Omental fat pad (tissue), 3 donors: ENCODE measurements at regions not wholly inside any gene's neighbourhood (a gene's known extent, or its start where the extent isn't known, plus 50 kb on each side); places are given as distances from the start of the nearest gene placed in this dataset.

ENCODE experiments used
- ATAC-seq: fragments of 150-250 bp; one replicate; pipeline ENCODE4 v1.9.1; 2016; ENCODE audit warnings: mild to moderate bottlenecking, moderate library complexity; ENCODE audit not compliant: low FRiP score
- DNase-seq: peaks from one replicate; pipeline ENCODE4 v3.0.0-alpha.2; 2019; ENCODE audit warnings: low spot score
- CTCF ChIP-seq, 3 donors: fragments of 450-650 bp; IDR thresholded peaks; one replicate each; pipeline ENCODE4 v1.5.1; 2016 to 2017; ENCODE audit warnings: antibody characterized with exemption in 3 of 3, mild to moderate bottlenecking in 3 of 3, moderate library complexity in 2 of 3

GRCh38 chr9:7273575-7273974, 515.8 kb downstream of the KDM4C start:
- ATAC-seq (no peak), DNase-seq (no peak)
- TF ChIP-seq CTCF (IDR thresholded peaks at IDR 0.05): no peak

- no peak for TF ChIP-seq CTCF (IDR thresholded peaks at IDR 0.05)
- DNase-seq (no peak), ATAC-seq (no peak)
These were observed 509.3 kb downstream of the KDM4C start for GRCh38 chr9:7266911-7267595.

GRCh38 chr9:7265181-7265580, 507.4 kb downstream of the KDM4C start:
- TF ChIP-seq CTCF (IDR thresholded peaks at IDR 0.05): no peak
- ATAC-seq: no peak
- no peak for DNase-seq

- TF ChIP-seq CTCF (IDR thresholded peaks at IDR 0.05): no peak
- DNase-seq: no peak
- ATAC-seq: no peak
These were observed 501.9 kb downstream of the KDM4C start for GRCh38 chr9:7259544-7260241.

GRCh38 chr9:7258688-7259396, 501.1 kb downstream of the KDM4C start:
- ATAC-seq (no peak), DNase-seq (no peak)
- TF ChIP-seq CTCF (IDR thresholded peaks at IDR 0.05): no peak

GRCh38 chr9:7246917-7247522, 489.2 kb downstream of the KDM4C start:
- ATAC-seq (no peak), DNase-seq (no peak)
- no peak for TF ChIP-seq CTCF (IDR thresholded peaks at IDR 0.05)
